ENCODE measurements at regions not wholly inside any gene's neighbourhood (a gene's known extent, or its start where the extent isn't known, plus 50 kb on each side); places are given as distances from the start of the nearest gene placed in this dataset. TPM values are rescaled to one million over a fixed set of nuclear protein-coding genes. Genes with fewer than 3 reads are reported as not detected.

- TF ChIP-seq NFYA (IDR thresholded peaks at IDR 0.05; ENCODE audit: borderline replicate concordance, low read depth, low read length) (no peak), TCF12 (IDR thresholded peaks at IDR 0.05; ENCODE audit: low read depth, low read length) (no peak), WRNIP1 (IDR thresholded peaks at IDR 0.05; ENCODE audit: borderline replicate concordance, low read depth, low read length) (no peak)
These were observed 50.2 kb upstream of the BCOR start (continued) for GRCh38 chrX:40147971-40148370.

Small RNAs in the stretch of these regions (small RNA-seq; reads per million reads assigned to genes)
- gene RF00019: not detected
